Transverse colon (tissue), 4 donors: ENCODE measurements at regions not wholly inside any gene's neighbourhood (a gene's known extent, or its start where the extent isn't known, plus 50 kb on each side); places are given as distances from the start of the nearest gene placed in this dataset.

ENCODE experiments used
- DNase-seq: peaks from one replicate; pipeline ENCODE4 v3.0.0-alpha.2; 2019
- H3K27ac ChIP-seq, 4 donors: fragments of 200-600 bp; sonication (generic); 2 replicates each; pipeline ENCODE4 v1.5.1; 2016 to 2018; ENCODE audit warnings: inconsistent platforms in 4 of 4
- H3K27me3 ChIP-seq: fragments of 200-600 bp; sonication (generic); 2 replicates; pipeline ENCODE4 v1.5.1; 2017; ENCODE audit warnings: inconsistent platforms
- H3K36me3 ChIP-seq, 4 donors: fragments of 200-600 bp; sonication (generic); 2 replicates each; pipeline ENCODE4 v1.5.1; 2017 to 2019; ENCODE audit warnings: inconsistent platforms in 4 of 4
- H3K4me1 ChIP-seq, 4 donors: fragments of 200-600 bp; sonication (generic); 2 replicates each; pipeline ENCODE4 v1.5.1; 2017 to 2020; ENCODE audit warnings: inconsistent platforms in 4 of 4
- H3K4me3 ChIP-seq, 4 donors: fragments of 200-600 bp; sonication (generic); 1 replicate in 1 of 4; 2 replicates in 3 of 4; pipeline versions ENCODE4 v1.5.1 to v1.6.1; 2017 to 2019; ENCODE audit warnings: inconsistent platforms in 4 of 4
- H3K9me3 ChIP-seq, 2 donors: fragments of 200-600 bp; sonication (generic); 2 replicates each; pipeline ENCODE4 v1.5.1; 2017 to 2019; ENCODE audit warnings: inconsistent platforms in 2 of 2
- EP300 ChIP-seq: sonication (generic); formaldehyde crosslinking; IDR thresholded peaks from one replicate; pipeline ENCODE4 v1.6.1; 2017; ENCODE audit warnings: antibody characterized with exemption, low read depth
- POLR2A ChIP-seq: fragments of 450-650 bp; IDR thresholded peaks from one replicate; pipeline ENCODE4 v1.6.1; 2016; ENCODE audit warnings: antibody characterized with exemption, mild to moderate bottlenecking, moderate library complexity
- POLR2AphosphoS5 ChIP-seq, 3 donors: sonication (generic); formaldehyde crosslinking; IDR thresholded peaks; one replicate each; pipeline ENCODE4 v1.6.1; 2016; ENCODE audit warnings: antibody characterized with exemption in 3 of 3
- WGBS, 2 donors: methylation state at CpG; one replicate each; pipeline ENCODE4 v1.1.5; 2018; ENCODE audit warnings: low coverage in 1 of 2; 5-methylcytosine and 5-hydroxymethylcytosine counted together
- in situ Hi-C, 4 donors: fragments of 200-750 bp; cut with MboI; loops; one replicate each; pipeline versions ENCODE4 v1.15.0 to v1.15.1; 2017; ENCODE audit warnings: low sequenced_read_pairs in 3 of 4, low pct_ligation_motif_present in 1 of 4, low pct_unique_long_range_greater_than_20kb in 1 of 4
- intact Hi-C: fragments of 100-400 bp; cut with DNase I; formaldehyde crosslinking; loops from one replicate; pipeline ENCODE4 v1.15.1; 2023; ENCODE audit warnings: low total_unique reads
- TF ChIP-seq, protein P1 (sequence below), 5 experiments: fragments of 200-600 bp in 3 of 5; fragments of 450-650 bp in 2 of 5; sonication (generic) in 3 of 5; IDR thresholded peaks; 1 replicate in 2 of 5; 2 replicates in 3 of 5; pipeline ENCODE4 v1.5.1; 2016 to 2017; ENCODE audit warnings: antibody characterized with exemption in 5 of 5, inconsistent platforms in 3 of 5, mild to moderate bottlenecking in 2 of 5, moderate library complexity in 1 of 5

DNA sequence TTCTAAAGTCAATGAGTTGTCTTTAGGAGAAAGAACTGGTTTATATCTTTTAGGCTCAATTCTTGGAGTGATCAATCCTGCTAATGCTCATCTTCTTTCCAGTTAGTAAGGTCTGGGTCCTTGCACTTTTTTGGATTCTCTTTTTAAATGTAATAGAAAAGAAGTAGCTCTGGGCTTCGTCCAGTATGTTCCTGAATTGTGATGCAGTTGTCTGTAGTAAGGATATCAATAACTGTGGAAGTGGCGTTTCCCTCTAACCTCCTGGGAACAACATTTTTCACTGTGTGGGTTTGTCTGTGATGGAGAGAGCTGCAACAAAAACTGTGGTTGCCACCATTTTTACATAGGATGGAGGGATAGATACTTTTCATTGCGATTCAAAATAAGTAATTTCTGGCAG, 367.2 kb downstream of the USP25 start:
- H3K27me3 ChIP-seq = no peaks in the 10 kb centered on the region
- no peak overlapping the region for H3K27ac ChIP-seq
- intact Hi-C loops (no loop called here), in situ Hi-C loops (loop anchor here in 2 of 4 donors (25.0 kb wide), 1 partner anchor 240 kb away; no protein-coding TSS in a partner anchor)
- WGBS, 2 donors = 76 to 83% methylated on average over 1 to 3 of the region's 3 CpGs
- DNase-seq = no peak
- H3K4me3 ChIP-seq = no peak overlapping the region
- H3K9me3 ChIP-seq = no peaks in the 10 kb centered on the region
- TF ChIP-seq POLR2A = no peak
- no peak for TF ChIP-seq POLR2AphosphoS5 (IDR thresholded peaks at IDR 0.05)
- TF ChIP-seq, protein P1, sequence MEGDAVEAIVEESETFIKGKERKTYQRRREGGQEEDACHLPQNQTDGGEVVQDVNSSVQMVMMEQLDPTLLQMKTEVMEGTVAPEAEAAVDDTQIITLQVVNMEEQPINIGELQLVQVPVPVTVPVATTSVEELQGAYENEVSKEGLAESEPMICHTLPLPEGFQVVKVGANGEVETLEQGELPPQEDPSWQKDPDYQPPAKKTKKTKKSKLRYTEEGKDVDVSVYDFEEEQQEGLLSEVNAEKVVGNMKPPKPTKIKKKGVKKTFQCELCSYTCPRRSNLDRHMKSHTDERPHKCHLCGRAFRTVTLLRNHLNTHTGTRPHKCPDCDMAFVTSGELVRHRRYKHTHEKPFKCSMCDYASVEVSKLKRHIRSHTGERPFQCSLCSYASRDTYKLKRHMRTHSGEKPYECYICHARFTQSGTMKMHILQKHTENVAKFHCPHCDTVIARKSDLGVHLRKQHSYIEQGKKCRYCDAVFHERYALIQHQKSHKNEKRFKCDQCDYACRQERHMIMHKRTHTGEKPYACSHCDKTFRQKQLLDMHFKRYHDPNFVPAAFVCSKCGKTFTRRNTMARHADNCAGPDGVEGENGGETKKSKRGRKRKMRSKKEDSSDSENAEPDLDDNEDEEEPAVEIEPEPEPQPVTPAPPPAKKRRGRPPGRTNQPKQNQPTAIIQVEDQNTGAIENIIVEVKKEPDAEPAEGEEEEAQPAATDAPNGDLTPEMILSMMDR (IDR thresholded peaks at IDR 0.05) = no peak
- no peak for TF ChIP-seq EP300
- H3K36me3 ChIP-seq = no peaks in the 10 kb centered on the region
- no peaks in the 10 kb centered on the region for H3K4me1 ChIP-seq

DNA sequence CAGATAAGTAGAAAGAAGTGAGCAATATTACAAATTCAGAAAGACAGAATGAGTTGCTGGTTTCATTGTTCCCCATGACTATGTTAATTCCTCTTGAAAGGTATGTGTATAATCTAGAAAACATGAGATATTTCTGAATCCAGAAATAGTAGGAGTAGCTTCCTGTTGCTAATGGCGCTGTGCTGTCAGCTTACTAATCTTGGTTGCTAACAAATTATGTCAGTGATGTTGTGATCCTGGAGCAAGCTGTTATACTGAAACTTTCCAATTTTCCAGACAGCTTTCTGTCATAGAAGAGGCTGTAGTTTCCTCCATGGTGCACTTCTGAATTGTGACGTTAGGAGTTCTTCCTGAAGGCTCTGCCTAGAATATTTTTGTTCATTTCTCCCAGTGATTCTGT, 372.3 kb downstream of the USP25 start:
- TF ChIP-seq POLR2AphosphoS5 (IDR thresholded peaks at IDR 0.05) (no peak), EP300 (no peak), POLR2A (no peak)
- TF ChIP-seq, protein P1 (IDR thresholded peaks at IDR 0.05) = no peak
- 33 to 68% methylated on average over 1 to 2 of the region's 2 CpGs for WGBS, 2 donors
- Histone ChIP-seq H3K27ac (no peak overlapping the region), H3K4me1 (no peaks in the 10 kb centered on the region), H3K4me3 (no peak overlapping the region), H3K9me3 (no peaks in the 10 kb centered on the region), H3K27me3 (no peaks in the 10 kb centered on the region), H3K36me3 (no peaks in the 10 kb centered on the region)
- intact Hi-C loops = no loop called here
- in situ Hi-C loops = no loop called here
- DNase-seq = no peak

DNA sequence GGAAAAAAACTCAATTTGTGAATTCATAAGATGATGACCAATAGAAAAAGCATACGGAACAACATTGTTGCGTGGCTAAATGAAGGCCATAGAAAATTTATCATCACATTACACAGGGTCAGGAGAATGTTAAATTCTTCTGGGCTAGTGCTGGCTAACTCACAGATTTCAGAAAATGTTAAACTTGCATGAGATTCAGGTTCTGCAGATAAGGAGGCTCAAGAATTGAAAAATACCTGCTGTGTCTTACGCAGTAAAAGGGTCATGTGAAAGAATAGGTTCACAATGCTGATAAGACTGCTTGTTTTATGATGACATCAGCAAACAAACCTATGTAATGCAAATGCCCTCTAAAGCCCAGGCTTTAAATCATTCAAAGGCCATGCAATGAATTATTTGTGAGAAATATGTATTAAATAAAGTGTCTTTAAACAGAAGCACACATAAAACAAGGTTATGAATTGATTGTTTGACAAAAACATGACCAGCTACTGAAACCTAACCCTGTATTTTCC, 378.8 kb downstream of the USP25 start:
- H3K27ac ChIP-seq = no peak overlapping the region
- WGBS, 2 donors = 85 to 93% methylated on average over 3 of the region's 3 CpGs
- H3K27me3 ChIP-seq = no peaks in the 10 kb centered on the region
- intact Hi-C loops = no loop called here
- TF ChIP-seq POLR2AphosphoS5 (IDR thresholded peaks at IDR 0.05) = no peak
- TF ChIP-seq POLR2A = no peak
- TF ChIP-seq, protein P1 (IDR thresholded peaks at IDR 0.05) = no peak
- TF ChIP-seq EP300 = no peak
- no peaks in the 10 kb centered on the region for H3K36me3 ChIP-seq
- no peak overlapping the region for H3K4me3 ChIP-seq
- no peaks in the 10 kb centered on the region for H3K9me3 ChIP-seq
- no peak for DNase-seq
- in situ Hi-C loops = no loop called here
- no peaks in the 10 kb centered on the region for H3K4me1 ChIP-seq

DNA sequence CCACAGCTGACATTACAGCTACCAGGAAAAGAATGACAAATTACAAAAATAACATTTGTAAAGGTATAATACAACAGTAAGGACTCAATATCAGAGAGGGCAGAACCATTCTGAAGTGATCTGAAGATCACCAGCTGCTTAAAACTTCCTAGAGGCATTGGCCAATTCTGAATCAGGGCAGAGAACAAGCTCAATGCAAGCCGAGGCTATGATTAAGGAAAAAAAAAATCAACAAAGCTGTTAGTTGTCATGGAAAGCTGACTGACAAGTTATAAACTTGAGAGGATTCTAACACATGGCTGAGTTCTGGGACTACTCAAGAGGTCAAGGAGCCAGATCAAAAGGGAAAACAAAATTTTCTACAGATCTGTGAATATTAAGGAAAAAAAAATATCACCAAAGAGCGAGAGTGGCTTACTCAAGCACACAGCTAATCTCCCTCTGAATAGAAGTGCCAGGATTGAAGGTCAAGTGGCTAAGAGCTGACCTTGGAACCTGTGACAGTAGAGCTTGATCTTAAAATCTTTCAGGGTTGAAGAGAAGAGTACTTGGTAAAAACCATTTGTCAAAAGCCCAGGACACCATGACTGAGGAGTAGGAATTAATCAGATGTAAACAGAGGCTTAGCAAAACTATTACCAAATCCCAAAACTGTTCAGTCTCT, 383.4 kb downstream of the USP25 start:
- no peaks in the 10 kb centered on the region for H3K4me1 ChIP-seq
- in situ Hi-C loops (no loop called here), intact Hi-C loops (no loop called here)
- no peak overlapping the region for H3K4me3 ChIP-seq
- H3K27ac ChIP-seq = no peak overlapping the region
- H3K27me3 ChIP-seq = no peaks in the 10 kb centered on the region
- 22 to 37% methylated on average over 2 of the region's 2 CpGs for WGBS, 2 donors
- no peaks in the 10 kb centered on the region for H3K9me3 ChIP-seq
- DNase-seq = no peak
- TF ChIP-seq POLR2AphosphoS5 (IDR thresholded peaks at IDR 0.05) (no peak), EP300 (no peak), POLR2A (no peak)
- TF ChIP-seq, protein P1 (IDR thresholded peaks at IDR 0.05) = no peak
- no peaks in the 10 kb centered on the region for H3K36me3 ChIP-seq
